GM18511 (cell line): ENCODE measurements at regions not wholly inside any gene's neighbourhood (a gene's known extent, or its start where the extent isn't known, plus 50 kb on each side); places are given as distances from the start of the nearest gene placed in this dataset.

ENCODE experiments used
- ATAC-seq: cut with Tn5 transposase; IDR thresholded peaks from one replicate; pipeline ENCODE4 v1.9.1; 2021; ENCODE audit warnings: mild to moderate bottlenecking, moderate library complexity; ENCODE audit not compliant: unreplicated experiment

DNA sequence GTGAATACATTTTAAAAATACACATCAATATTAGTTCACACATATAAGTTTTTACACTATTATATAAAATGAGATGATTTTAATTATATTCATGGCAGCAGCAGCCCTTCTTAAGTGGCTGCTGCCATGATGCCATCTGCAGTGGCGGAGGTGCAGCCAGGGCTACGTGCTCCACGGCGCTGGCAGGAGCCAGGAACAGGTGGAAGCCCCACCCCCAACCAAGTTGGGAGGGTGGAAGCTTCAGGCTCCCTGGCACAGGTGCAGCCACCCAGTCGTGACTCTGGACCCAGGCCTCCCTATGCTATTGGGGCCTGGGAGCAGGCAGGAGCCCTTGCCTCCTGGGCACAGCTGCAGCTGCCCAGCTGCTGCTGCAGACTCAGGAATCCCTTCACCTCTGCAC is 646.9 kb upstream of the PCDH9 start:
- ATAC-seq = no peak

DNA sequence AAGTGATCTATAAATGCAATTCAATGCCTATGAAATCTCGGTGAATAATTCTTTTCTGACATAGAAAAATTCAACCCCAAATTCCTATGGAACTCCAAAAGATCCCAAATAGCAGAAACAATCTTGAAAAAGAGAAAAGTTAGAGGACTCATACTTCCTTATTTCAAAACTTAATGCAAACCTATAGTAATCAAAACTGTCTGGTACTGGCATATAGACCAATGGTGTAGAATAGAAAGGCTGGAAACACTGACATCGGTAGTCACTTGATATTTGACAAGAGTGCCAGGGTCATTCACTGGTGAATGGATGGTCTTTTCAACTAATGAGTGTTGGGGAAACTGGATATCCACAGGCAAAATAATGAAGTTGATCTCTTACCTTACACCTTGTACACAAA is 637.1 kb upstream of the PCDH9 start:
- no peak for ATAC-seq

DNA sequence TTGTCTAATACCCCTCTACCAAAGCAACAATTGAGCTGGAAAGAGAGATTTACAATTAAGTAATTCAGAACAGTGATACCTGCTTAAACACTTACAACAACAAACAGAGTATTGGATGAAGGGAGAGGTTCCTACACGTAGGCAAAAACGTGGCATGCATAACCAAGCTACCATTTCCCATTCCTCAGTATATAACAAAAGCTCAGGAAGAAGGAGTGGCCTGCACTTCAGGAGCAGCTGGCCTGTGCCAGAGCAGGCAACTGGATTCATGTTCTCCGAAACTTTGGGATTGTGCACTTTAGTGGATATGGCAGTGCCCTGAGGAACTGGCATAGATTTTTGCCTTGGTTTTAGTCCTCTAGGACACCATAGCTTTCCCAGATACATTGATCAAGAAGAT is 630.2 kb upstream of the PCDH9 start:
- no peak for ATAC-seq

DNA sequence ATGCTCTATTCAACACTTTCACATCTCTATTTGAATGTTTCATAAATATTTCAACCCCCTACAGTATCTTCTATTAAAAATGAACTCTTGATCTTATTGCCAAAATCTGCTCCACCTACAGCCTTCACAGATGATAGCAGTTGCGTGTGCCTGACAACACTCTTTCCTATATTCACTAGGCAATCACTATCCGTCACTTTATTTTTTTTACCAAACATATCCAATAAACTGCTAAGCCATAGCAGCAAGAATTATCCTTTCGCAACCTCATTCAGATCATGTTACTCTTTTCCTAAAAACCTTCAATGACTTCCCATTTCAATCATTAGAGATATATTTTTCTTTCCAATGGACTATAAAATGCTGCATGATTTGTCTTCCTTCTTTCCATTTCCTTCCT is 629.8 kb upstream of the PCDH9 start:
- ATAC-seq = no peak

DNA sequence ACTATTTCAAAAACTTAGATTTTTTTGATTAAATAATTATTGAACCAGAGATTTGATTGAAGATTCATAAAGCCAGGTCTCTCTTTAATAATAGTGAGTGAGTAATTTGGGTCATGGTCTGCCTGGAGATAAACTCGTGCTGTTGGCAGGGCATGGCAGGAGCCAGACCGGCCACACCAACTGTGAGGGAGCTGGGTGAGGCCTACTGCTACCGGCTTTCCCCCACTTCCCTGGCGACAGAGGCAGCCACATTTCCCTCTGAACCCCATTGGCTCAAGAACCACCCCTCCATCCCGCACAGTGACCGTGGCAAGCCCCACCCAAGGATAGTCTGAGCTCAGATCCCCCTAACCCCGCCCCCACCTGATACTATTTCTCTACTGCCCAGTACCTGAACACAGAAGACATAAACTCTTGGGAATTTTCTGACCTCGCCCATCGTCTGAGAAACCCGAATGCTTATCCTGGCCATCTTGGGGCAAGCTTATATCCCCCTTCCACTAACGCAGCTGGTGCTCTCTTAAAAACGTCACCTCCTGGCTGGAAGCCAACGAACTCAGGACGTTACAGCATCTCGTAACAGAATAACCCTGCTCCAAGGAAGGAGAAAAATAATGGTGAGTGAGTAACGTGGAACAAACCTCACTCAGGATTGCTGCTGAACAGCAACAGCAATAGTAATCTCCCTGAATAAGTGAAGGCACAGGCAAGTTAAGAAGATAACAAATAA is 627.6 kb upstream of the PCDH9 start:
- no peak for ATAC-seq

DNA sequence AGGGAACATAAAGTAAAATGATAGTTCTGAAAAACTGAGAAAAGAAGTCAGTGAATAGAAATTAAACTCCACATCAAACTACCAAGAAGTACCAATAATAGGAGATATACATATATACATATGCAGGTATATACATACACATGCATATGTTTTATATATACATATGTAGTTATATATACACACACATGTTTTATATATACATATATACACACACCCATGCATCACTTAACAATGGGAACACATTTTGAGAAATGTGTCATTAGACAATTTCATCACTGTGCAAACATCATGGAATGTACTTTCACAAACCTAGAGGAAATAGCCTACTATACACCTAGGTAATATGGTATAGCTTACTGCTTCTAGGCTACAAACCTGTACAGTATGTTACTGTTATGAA is 626.8 kb upstream of the PCDH9 start:
- ATAC-seq = no peak

DNA sequence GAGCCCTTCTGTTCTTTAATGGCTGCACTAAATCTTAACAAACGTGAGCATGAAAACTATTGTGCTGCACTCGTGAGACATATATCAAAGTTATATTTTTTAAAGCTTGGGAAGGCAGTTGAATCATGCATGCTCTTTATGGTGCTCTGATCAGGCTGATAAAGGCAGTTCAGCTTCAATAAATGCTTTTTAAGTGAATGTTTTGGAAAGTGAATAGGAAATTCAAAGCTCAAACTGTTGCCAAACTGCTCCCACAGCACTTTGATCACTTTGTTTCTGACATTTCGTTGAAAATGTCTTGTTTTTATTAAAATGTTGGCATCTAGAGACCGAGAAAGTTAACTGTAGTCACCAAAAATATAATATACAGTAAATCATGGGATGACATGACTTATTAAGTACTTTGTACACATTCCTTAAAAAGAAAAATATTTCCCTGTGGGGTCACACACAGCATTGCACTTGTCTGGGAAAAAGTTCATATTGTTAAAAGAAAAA is 625.7 kb upstream of the PCDH9 start:
- no peak for ATAC-seq

DNA sequence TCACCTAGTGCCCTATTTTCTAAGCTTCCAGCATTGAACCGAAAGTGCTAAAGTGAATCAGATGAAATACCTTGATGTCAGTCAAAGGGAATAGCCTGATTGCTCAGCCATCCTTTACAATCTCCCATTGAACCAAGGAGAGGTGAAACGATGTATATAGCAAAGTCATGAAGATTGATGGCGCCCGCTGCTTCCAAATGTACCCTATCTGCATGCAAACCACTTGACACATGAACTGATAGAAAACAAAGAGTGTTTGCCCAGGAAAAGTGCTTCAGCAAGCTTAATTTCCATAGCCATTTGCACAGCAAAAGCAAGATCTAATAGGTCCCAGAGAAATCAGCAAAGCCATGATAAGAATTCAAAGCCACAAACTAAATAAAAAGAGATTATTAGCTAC is 624.9 kb upstream of the PCDH9 start:
- ATAC-seq = no peak

DNA sequence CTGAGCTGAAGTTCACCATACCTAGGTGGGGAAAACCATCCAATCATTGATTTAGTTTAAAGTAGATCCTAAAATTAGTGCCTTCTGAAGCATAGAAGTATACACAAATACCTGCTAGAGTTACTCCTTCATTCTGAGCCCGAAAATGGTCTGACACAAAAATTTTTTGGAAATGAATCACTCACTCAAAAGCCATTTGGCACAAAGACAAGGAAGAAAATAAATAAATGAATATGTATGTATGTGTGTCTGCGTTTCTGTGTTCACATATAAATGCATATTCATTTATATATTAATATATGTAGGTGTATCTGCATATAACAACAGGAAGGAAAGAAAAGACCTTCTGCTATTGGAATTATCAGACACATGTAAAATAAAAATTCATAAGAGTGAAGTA is 614.4 kb upstream of the PCDH9 start:
- ATAC-seq = no peak

DNA sequence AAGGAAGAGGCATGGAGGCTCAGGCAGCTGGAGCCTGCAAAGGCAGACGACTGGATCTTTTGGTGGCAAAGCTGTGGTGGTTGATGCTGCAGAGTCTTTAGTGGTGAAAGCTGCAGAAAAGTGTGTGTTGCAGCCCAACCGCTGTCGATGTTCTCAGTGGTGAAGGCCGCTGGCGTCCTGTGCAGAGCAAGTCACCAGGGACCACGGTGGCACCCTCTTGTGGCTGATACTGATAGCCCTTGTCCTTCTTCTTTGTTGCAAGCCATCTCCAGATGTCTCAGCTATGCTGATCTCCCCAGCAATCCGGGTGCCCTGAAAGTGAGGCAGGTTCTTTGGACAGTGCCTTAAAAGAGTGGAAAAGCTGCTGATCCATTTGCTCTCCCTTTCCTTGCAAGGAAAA is 610.9 kb upstream of the PCDH9 start:
- ATAC-seq = no peak

DNA sequence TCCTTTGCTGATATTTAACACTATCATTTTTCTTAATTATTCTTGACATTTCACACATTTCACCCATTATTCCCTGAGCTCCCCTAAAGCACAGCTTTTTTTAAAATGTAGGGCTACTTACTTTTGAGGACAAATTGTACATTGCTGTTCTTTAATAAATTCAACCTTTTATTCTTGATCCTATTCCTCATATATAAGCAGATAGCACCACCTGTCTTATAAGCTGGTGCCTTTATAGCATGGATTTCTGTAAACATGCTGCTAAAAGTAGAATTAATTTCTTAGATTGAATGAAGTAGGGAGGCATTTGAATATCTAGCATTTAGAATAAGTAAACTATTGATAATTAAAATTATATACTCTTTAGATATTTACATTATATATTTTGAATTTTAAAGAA is 603.4 kb upstream of the PCDH9 start:
- ATAC-seq = no peak

DNA sequence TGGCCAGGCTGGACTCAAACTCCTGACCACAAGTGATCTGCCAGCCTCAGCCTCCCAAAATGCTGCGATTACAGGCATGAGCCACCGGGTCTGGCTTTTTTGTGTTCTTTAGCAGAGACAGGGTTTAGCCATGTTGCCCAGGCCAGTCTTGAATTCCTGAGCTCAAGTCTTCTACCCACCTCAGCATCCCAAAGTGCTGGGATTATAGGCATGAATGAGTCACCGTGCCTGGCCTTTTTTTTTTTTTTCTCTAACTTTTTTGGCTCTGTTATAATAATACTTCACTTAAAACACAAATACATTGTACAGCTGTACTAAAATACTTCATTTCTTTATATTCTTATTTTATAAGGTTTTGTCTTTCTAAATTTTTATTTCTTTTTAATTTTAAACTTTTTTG is 599.5 kb upstream of the PCDH9 start:
- no peak for ATAC-seq

DNA sequence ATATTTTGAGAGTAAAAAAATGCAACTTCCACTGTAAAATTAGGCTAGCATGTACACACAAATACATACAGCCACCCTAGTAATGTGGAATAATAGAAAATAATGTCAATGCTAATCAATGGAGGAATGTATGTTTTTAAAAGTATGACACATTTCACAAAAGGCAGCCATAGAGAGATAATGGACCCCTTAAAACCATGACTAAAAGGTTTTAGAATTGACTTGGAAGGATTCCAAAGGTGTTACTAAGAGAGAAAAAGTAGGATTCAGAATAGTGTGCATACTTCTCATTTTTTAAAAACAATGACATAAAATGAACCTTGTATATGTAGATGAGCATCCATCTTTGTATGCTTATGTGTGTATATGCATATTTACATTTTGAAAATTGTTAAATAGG is 597.9 kb upstream of the PCDH9 start:
- ATAC-seq = no peak

DNA sequence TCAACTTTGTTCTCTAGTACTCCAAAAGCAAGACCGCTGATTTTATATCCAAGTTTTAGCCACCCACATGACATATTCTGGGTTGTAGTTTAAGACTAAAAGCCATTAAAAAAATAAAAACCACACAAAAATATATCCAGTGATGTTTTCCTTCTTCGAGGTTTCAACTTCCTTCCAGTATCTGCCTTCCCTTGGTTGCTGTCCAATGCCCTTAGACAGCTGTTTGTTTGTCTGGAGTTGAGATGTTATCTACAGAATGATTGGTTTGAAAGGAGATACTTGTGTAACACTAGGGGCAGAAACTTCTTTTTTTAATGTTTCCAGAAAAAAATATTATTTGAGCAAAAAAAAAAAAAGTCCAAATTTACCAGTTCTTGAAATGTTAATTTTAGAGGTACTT is 591.5 kb upstream of the PCDH9 start:
- no peak for ATAC-seq

DNA sequence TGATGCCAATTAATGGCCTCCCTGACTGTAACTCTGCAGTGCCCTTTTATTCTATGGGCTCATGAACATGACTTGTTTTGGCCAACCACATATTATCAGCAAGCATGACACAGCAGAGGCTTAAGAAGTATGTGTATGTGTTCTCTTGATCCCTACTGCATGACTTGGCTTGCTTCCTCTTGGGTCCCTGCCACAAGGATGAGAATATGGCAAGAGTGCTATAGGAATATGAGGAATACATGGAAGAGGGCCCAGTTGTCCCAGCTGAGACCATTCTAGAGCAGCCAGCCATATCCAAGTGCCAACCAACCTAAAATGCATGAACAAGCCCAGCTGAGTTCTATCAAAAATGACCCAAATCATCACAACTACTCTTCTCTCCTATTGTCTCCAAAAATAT is 576.7 kb upstream of the PCDH9 start:
- no peak for ATAC-seq

DNA sequence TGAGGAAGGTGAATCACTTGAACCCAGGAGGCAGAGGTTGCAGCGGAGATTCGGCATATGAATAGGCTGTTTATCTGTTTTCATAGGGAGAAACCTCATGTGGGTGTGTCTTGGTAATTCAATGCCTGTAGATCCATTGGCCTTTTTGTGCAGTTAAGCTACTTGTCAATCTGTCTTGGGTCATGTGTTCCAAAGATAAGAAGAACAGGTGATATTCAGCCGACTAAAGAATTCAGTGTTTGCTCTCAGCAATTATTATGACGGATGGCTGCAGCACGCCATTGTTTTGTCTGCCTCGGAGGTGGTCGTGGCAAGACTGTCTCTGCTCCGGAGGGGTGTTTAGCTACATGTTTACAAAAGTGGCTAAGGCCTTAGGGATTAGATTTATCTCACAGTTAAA is 573.0 kb upstream of the PCDH9 start:
- ATAC-seq = no peak

DNA sequence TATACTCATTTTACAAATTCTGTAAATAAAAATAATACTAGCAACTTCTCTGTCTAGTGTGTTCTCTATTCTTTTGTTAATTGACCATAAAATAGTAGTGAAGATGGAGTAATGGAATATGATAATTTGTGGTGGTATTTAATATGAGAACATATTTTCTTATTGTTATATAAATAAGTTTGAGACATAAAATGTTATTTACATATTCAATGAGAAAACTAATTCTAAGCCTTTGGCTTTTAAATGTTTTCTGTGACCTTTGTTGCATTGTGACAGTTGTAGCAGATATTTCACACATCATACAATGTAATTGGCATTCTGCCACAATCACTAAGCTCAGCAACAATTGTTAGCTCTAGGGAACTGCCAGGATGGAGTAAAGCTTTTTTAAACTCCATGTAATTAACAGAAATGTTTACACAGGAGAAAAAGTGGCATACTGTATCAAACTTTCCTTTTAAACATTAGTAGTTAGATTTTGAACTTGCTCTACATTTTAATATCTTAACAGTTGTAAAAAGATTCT is 562.1 kb upstream of the PCDH9 start:
- no peak for ATAC-seq

DNA sequence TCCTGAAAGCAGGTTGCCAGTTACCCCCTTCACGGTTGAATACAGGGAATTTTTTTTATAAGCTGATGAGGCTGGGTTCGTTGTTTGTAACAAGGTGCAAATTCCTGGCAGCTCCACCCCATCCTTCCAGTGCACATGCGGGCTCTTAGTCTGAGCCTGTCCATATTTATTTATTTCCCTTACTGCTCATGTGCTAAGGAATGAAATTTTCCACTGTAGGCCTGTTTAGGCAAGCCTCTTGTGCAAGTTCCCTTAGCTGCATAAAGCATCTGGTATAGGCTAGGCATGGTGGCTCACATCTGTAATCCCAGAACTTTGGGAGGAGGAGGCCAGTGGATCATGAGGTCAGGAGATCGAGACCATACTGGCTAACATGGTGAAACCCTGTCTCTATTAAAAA is 560.9 kb upstream of the PCDH9 start:
- no peak for ATAC-seq

DNA sequence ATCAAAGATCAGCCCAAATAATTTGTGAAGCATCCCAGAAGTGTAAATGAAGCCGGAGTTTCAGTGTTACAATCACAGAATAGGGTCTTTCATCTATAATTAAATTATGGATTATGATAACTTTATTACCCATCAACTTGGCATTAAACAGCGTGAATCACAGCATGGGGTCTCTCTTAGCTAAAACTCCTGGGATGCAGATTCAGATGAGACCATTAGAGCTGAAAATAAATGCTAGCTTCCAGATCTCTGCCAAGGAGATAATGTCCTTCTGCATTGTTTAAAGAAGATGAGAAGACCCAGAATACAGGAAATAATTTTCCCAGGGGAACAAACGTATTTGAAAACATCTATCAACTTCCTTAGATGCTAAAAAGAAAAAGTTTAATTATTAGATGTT is 546.0 kb upstream of the PCDH9 start:
- ATAC-seq = no peak

DNA sequence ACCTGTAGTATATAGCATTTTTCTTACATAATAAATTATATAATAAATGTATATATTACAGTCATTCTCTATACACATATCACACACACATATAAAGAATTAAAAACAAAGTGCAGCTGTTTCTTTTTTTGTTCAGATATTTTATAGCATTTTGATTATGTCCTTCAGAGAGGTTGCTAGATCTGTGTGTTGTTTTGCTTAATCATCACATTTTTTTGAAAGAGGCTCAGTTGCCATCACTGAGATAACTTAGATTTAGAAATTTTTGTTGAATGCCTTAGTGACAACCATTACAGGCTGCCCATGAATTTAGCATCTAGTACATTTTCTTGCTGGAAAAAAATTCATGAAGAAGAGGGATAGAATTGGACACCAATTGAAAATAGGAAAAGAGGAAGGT is 545.2 kb upstream of the PCDH9 start:
- ATAC-seq = no peak

DNA sequence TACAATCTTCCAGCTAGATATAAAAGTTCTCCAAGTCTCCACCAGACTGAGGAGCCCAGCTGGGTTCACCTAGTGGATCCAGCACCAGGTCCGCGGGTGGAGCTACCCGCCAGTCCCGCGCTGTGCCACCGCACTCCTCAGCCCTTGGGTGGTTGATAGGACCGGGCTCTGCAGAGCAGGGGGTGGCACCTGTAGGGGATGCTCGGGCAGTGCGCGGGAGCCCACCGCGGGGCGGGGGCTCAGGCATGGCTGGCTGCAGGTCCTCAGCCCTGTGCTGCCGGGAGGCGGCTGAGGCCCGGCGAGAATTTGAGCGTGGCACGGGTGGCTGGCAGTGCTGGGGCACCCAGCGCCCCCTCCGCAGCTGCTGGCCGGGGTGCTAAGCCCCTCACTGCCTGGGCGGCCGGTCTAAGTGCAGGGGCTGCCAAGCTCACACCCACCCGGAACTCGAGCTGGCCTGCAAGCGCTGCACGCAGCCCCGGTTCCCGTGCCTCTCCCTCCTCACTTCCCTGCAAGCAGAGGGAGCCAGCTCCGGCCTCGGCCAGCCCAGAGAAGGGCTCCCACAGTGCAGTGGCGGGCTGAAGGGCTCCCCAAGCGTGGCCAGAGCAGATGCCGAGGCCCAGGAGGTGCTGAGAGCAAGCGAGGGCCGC is 542.8 kb upstream of the PCDH9 start:
- ATAC-seq = no peak

DNA sequence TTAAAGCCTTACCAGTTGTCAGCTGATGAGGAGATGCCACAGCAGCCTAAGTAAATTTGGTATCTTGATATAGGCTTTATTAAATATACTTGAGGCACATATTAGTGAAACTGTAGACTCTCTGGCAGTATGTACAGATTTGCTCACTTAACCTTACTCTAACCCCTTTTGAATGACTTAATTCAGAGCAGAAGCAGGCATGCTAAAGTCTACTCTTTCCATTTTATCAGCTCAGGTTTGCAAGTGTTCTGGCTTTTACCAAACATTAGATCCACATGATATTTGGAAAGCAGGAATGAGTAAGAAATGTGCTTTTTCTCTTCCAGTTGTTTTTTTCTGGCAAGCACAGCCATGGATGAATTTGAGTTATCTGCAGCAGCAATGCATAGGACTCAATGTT is 541.0 kb upstream of the PCDH9 start:
- ATAC-seq = no peak

DNA sequence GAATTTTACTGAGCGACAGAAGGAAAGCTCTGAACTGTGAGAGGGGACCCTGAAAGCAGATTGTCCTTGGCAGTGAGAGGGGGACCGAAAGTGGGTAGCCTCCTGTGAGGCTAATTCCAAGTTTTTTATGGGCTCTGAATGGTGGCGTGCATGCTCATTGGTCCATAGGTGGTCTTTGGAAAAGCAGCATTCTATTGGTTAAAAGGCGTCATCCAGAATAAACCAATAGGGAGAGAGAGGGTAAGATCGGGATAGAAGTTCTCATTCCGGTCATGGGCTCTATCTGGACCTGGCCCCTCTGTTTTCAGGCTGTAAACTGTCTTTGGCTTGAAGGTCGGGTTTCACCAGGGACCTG is 539.8 kb upstream of the PCDH9 start:
- ATAC-seq = no peak
